Loucy (cell line): ENCODE measurements at regions not wholly inside any gene's neighbourhood (a gene's known extent, or its start where the extent isn't known, plus 50 kb on each side); places are given as distances from the start of the nearest gene placed in this dataset.

Experiments
- CTCF ChIP-seq: fragments of 200-600 bp; sonication (generic); conservative IDR thresholded peaks from 2 replicates; pipeline ENCODE4 v1.5.1; 2014; ENCODE audit warnings: mild to moderate bottlenecking, antibody characterized with exemption, low read length
- EZH2phosphoT487 ChIP-seq: fragments of 200-600 bp; IDR thresholded peaks from 2 replicates; pipeline ENCODE4 v1.6.1; 2018; ENCODE audit warnings: antibody characterized with exemption, mild to moderate bottlenecking, moderate library complexity, borderline replicate concordance

GRCh38 chr9:24614070-24614469 is 68.4 kb upstream of the IZUMO3 start:
- TF ChIP-seq CTCF = no peak
- TF ChIP-seq EZH2phosphoT487 = no peak
